ENCODE measurements at regions not wholly inside any gene's neighbourhood (a gene's known extent, or its start where the extent isn't known, plus 50 kb on each side); places are given as distances from the start of the nearest gene placed in this dataset.

DNA sequence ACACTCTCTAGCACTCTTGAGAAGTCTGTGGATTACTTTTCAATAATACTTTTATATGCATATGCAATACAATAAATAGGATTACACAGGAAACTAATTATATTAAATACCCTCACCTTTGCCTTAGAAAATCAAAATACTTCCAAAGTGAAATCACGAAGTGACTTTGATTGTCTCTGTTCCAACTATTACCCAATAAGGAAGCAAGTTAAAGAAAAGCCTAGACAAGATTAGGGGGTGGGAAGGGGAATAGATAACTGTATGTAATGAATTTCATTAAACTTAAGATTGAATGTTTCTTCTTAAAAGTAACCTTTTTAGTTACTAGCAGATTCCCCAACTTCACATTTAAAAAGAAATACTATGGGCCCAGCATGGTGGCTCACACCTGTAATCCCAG, 66.6 kb upstream of the SOX4 start:
- ChIA-PET POLR2A (no interaction called here), CTCF (no interaction called here)
- TF ChIP-seq, protein P1, sequence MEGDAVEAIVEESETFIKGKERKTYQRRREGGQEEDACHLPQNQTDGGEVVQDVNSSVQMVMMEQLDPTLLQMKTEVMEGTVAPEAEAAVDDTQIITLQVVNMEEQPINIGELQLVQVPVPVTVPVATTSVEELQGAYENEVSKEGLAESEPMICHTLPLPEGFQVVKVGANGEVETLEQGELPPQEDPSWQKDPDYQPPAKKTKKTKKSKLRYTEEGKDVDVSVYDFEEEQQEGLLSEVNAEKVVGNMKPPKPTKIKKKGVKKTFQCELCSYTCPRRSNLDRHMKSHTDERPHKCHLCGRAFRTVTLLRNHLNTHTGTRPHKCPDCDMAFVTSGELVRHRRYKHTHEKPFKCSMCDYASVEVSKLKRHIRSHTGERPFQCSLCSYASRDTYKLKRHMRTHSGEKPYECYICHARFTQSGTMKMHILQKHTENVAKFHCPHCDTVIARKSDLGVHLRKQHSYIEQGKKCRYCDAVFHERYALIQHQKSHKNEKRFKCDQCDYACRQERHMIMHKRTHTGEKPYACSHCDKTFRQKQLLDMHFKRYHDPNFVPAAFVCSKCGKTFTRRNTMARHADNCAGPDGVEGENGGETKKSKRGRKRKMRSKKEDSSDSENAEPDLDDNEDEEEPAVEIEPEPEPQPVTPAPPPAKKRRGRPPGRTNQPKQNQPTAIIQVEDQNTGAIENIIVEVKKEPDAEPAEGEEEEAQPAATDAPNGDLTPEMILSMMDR (IDR thresholded peaks at IDR 0.05): no peak
- no peak for ATAC-seq (ENCODE audit: low read depth)
- H3K27me3 Mint-ChIP-seq: peaks cover 1% of the 10 kb centered on the region
- H3K9me3 Mint-ChIP-seq: no peaks in the 10 kb centered on the region
- intact Hi-C loops (cut with micrococcal nuclease): no loop called here
- no peak overlapping the region for H3K4me3 Mint-ChIP-seq
- no peaks in the 10 kb centered on the region for H3K4me1 Mint-ChIP-seq
- no peaks in the 10 kb centered on the region for H3K36me3 Mint-ChIP-seq (ENCODE audit: low read depth)
- H3K27ac Mint-ChIP-seq: no peak overlapping the region
- no peak for DNase-seq

DNA sequence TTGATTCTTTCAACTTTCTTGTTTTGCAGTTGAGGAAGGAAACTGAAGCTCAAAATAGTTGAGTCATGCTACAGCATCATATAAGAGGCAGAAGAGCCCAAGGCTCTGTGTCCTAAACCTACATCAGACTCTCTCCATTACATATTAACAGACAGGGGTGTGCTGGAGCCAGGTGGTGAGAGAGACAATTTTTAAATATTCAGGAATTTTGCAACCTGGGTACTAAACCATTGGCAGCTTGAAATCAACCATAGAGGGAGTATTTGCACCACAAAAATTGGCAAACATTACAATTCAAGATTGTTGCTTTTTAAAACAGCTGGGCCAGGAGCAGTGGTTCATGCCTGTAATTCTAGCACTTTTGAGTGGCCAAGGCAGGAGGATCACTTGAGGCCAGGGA, 65.8 kb upstream of the SOX4 start:
- no peak for DNase-seq
- ChIA-PET POLR2A (no interaction called here), CTCF (interaction anchor here (1.0 kb wide), 1 partner anchor 61 kb away, joined by 3 read pairs; no protein-coding TSS in a partner anchor)
- TF ChIP-seq, protein P1 (IDR thresholded peaks at IDR 0.05): no peak
- H3K36me3 Mint-ChIP-seq (ENCODE audit: low read depth): no peaks in the 10 kb centered on the region
- peaks cover 1% of the 10 kb centered on the region for H3K27me3 Mint-ChIP-seq
- H3K9me3 Mint-ChIP-seq: no peaks in the 10 kb centered on the region
- no peak for ATAC-seq (ENCODE audit: low read depth)
- intact Hi-C loops (cut with micrococcal nuclease): no loop called here
- H3K4me3 Mint-ChIP-seq: no peak overlapping the region
- H3K4me1 Mint-ChIP-seq: no peaks in the 10 kb centered on the region
- no peak overlapping the region for H3K27ac Mint-ChIP-seq

- no peak for DNase-seq
- ATAC-seq (ENCODE audit: low read depth): no peak
- no peaks in the 10 kb centered on the region for H3K36me3 Mint-ChIP-seq (ENCODE audit: low read depth)
- ChIA-PET CTCF (no interaction called here), POLR2A (no interaction called here)
- no peaks in the 10 kb centered on the region for H3K9me3 Mint-ChIP-seq
- H3K27ac Mint-ChIP-seq: no peak overlapping the region
- no peak overlapping the region for H3K4me3 Mint-ChIP-seq
- TF ChIP-seq, protein P1 (IDR thresholded peaks at IDR 0.05): no peak
- H3K4me1 Mint-ChIP-seq: no peaks in the 10 kb centered on the region
- peaks cover 6% of the 10 kb centered on the region for H3K27me3 Mint-ChIP-seq
- intact Hi-C loops (cut with micrococcal nuclease): no loop called here
Measured at GRCh38 chr6:21529431-21529830, 64.1 kb upstream of the SOX4 start.

DNA sequence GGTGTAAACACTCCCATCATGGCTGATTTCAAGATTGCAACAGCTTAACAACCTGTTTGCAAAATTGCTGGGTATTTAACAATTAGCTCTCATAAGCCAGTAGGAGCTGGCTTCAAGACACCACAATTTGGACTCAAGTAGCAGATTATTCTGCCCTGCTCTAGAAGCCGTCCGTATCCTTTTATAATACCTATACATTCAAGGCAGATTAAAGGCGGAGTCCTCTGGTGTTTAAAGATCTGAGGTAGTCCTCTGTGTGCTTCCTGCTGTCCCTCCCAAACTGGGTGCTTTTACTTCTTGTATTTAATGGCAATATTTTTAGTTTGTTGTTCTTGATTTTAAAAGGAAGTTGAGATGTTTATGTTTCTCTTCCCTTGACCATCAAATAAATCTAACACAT, 62.2 kb upstream of the SOX4 start:
- POLR2A ChIA-PET: no interaction called here
- no peak overlapping the region for H3K4me3 Mint-ChIP-seq
- peaks cover 4% of the 10 kb centered on the region for H3K27me3 Mint-ChIP-seq
- H3K9me3 Mint-ChIP-seq: no peaks in the 10 kb centered on the region
- DNase-seq (no peak), ATAC-seq (ENCODE audit: low read depth) (no peak)
- CTCF ChIA-PET: no interaction called here
- no peaks in the 10 kb centered on the region for H3K36me3 Mint-ChIP-seq (ENCODE audit: low read depth)
- intact Hi-C loops (cut with micrococcal nuclease): no loop called here
- no peaks in the 10 kb centered on the region for H3K4me1 Mint-ChIP-seq
- TF ChIP-seq, protein P1 (IDR thresholded peaks at IDR 0.05): no peak
- no peak overlapping the region for H3K27ac Mint-ChIP-seq

DNA sequence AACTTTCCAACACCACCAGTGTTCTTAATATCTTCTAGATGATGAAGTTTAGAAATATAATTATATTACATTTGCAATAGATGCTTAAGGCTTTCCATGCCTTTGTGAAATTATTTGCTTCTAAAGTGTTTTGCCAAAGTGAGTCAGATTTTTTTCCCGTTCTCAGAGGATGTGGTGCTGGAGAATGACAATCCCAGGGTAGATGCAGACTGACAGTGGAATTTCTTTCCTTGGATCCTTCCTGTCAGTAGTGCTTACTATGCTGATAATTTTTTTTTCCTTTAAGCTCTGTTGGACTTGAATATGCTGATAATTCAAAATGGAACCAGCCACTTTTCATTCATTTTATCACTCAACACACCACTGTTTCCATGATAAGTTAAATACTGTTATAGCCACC, 59.9 kb upstream of the SOX4 start:
- Mint-ChIP-seq H3K4me1 (no peaks in the 10 kb centered on the region), H3K4me3 (no peak overlapping the region), H3K9me3 (no peaks in the 10 kb centered on the region), H3K27me3 (peaks cover 11% of the 10 kb centered on the region), H3K27ac (no peak overlapping the region), H3K36me3 (ENCODE audit: low read depth) (no peaks in the 10 kb centered on the region)
- CTCF ChIA-PET: no interaction called here
- DNase-seq (no peak), ATAC-seq (ENCODE audit: low read depth) (no peak)
- POLR2A ChIA-PET: no interaction called here
- intact Hi-C loops (cut with micrococcal nuclease): no loop called here
- TF ChIP-seq, protein P1 (IDR thresholded peaks at IDR 0.05): no peak
